22Rv1 (cell line): ENCODE measurements at regions not wholly inside any gene's neighbourhood (a gene's known extent, or its start where the extent isn't known, plus 50 kb on each side); places are given as distances from the start of the nearest gene placed in this dataset.

Experiments used
- CTCF ChIP-seq: fragments of 450-650 bp; IDR thresholded peaks from 2 replicates; pipeline ENCODE4 v1.5.1; 2017; ENCODE audit warnings: mild to moderate bottlenecking
- ZFX ChIP-seq: fragments of 450-650 bp; IDR thresholded peaks from 2 replicates; pipeline ENCODE4 v1.6.1; 2017; ENCODE audit warnings: antibody characterized with exemption, borderline replicate concordance

- TF ChIP-seq CTCF (no peak), ZFX (no peak)
Observed at GRCh38 chr6:101042966-101043365, 161.8 kb upstream of the ASCC3 start.
